ENCODE measurements at regions not wholly inside any gene's neighbourhood (a gene's known extent, or its start where the extent isn't known, plus 50 kb on each side); places are given as distances from the start of the nearest gene placed in this dataset.
"Not testable (repeated sequence)": the region's sequence is repeated elsewhere in the genome, so short reads cannot be mapped to it uniquely, and the experiment has no call there.

DNA sequence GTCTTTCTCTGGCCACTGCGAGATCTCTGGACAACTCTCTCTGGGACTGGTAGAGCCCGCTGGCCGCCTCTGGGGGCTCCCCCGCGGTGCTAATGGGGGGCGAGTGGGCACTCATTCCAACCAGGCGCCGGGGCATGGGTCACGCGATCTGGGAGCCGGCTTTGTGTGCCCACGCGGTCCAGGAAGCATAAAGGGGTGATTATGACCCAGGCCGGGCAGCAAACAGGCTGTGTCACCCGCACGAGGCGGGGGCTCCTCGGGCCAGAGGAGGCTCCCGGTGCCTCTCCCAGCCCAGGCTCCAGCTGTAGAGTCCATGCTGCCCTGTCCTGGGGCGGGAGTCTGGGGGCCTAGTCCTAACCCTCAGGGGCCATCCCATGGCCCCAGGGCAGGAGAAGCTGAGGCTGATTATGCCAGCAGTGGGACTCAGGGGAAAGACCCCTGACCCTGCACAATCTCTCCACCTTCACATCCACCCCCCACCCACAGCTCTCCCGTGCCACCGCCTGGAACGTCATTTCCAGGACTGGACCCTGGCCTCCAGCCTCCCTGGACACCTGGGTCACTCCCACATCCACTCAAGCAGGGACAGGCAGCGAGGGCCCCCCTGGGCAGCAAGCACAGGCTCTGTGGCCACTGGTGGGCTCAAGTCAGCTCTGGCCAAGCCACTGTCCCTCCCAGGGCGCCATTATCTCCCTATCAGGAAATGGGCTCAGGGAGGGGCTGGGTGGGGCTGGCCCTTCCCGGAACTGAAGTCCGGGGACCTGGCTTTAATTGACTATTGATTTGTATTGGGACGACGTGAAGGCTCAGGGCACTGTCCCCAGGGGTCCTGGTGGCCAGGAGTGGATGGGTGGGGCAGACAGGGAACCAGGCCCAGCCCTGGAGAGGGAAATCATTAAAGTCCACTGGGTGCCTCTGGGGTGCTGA is 50.0 kb downstream of the PTPRS start:
- no peak for DNase-seq

GRCh38 chr19:5289060-5289990 is 51.3 kb downstream of the PTPRS start:
- no peak for DNase-seq

GRCh38 chr19:5288347-5288739 is 52.3 kb downstream of the PTPRS start:
- DNase-seq, result no peak

- DNase-seq, result no peak
These were observed 53.5 kb downstream of the PTPRS start for GRCh38 chr19:5287066-5287465.

DNA sequence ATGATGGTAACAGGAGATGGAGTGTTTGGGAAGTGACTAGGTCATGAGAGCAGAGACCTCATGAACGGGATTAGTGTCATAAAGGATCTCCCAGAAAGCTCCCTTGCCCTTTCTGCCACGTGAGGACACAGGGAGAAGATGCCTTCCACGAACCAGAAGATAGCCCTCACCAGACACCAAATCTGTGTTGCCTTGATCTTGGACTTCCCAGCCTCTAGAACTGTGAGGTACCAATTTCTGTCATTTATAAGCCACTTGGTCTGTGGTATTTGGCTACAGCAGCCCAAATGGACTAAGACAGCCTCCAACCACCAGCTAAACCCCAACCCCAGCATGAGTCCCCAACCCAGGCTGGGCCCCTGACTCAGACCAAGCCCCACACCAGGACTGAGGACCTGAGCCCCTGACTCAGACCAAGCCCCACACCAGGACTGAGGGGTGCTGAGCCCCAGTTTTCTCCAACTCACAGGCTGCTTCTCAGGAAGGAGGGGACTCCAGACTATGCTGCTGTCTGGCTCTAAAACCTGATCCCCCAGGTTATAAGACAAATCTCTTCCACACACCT is 54.1 kb downstream of the PTPRS start:
- DNase-seq, result no peak

- DNase-seq, result no peak
These were observed 54.7 kb downstream of the PTPRS start for GRCh38 chr19:5285955-5286354.

- DNase-seq, result no peak
These were observed 55.3 kb downstream of the PTPRS start for GRCh38 chr19:5285311-5285710.

GRCh38 chr19:5282901-5283300 is 57.7 kb downstream of the PTPRS start:
- DNase-seq, result no peak

- DNase-seq, result no peak
These were observed 59.0 kb downstream of the PTPRS start for GRCh38 chr19:5281588-5281987.

DNA sequence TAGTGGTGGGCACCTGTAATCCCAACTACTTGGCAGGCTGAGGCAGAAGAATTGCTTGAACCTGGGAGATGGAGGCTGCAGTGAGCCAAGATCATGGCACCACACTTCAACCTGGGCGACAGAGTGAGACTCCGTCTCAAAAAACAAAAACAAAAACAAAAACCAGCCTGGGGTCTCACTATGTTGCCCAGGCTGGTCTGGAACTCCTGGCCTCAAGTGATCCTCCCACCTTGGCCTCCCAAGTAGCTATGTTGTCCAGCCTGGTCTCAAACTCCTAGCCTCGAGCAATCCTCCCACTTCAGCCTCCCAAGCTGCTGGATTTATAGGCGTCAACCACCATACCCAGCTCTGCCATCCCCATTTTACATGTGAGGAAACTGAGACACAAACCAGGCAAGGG is 64.9 kb downstream of the PTPRS start:
- not testable (repeated sequence) for DNase-seq

- DNase-seq, result no peak
These were observed 66.8 kb downstream of the PTPRS start for GRCh38 chr19:5273782-5274181.

DNA sequence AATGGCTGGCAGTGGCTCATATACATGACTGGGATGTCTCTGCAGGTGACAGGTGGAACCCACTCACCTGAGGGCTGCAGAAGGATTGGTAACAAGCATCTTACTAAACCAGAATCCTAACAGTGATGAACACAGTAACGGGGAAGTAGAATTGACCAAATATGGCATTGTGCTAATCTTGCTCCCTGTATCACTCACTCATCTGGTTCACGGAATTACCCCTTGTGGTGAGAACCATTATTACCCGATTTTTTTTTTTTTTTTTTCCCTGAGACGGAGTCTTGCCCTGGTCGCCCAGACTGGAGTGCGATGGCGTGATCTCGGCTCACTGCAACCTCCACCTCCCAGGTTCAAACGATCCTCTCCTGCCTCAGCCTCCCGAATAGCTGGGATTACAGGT is 69.5 kb downstream of the PTPRS start:
- no peak for DNase-seq

DNA sequence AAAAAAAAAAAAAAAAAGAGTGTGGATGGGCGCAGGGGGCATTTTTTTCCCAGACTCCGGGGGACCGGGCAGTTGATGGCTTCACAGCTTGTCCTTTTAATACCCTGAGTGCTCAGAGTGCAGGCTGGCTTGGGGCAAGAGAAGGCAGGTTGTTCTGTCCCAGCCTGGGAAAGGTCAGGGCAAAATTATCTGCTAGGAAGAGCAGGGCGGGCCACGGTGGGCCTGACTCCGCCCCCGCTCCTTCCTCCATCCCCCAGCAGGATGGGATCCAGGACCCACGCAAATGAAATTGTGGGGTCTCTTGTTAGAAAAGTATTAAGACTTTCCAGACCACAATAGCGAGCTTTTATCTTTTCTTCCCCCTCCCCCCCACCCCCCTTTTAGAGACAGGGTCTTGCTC is 70.7 kb downstream of the PTPRS start:
- DNase-seq, result no peak

- DNase-seq, result no peak
These were observed 71.3 kb downstream of the PTPRS start for GRCh38 chr19:5269279-5269678.

- DNase-seq, result no peak
These were observed 71.8 kb downstream of the PTPRS start for GRCh38 chr19:5268801-5269200.

- DNase-seq, result no peak
These were observed 75.4 kb downstream of the PTPRS start for GRCh38 chr19:5265260-5265659.

DNA sequence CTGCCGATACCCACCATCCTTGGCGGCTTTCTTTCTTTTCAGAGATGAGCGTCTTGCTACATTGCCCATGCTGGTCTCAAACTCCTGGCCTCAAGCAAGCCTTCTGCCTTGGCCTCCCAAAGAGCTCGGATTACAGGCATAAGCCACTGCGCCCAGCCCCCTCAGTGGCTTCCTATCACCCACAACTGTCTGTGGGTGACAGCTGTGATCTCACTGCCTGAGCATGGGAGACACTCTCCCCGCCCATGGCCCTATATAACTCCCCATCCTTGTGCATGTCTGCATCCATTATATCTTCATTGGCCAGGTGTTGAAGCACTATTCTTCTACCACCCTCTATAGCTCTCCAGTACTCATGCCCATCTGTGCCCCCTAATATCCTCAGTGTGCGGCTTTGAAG is 76.2 kb downstream of the PTPRS start:
- DNase-seq, result no peak

DNA sequence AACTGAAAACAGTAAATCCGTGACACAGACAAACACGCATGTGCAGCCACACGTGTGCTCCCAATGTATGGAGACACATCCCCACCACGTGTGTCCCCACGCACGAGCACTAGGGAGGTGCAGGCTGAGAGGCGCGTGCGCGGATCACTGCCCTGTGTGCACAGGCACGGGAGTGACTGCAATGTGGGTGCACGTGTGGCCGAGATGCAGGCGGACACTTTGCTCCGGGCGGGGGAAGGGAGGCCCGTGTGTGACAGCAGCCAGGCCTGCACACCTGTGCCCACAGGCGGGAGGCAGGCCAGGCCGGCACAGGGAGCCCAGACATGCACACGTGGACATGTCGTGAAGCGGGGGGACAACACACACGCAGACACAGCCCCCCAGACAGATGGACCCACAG is 77.0 kb downstream of the PTPRS start:
- DNase-seq, result no peak

GRCh38 chr19:5262721-5263120 is 77.9 kb downstream of the PTPRS start:
- no peak for DNase-seq

DNA sequence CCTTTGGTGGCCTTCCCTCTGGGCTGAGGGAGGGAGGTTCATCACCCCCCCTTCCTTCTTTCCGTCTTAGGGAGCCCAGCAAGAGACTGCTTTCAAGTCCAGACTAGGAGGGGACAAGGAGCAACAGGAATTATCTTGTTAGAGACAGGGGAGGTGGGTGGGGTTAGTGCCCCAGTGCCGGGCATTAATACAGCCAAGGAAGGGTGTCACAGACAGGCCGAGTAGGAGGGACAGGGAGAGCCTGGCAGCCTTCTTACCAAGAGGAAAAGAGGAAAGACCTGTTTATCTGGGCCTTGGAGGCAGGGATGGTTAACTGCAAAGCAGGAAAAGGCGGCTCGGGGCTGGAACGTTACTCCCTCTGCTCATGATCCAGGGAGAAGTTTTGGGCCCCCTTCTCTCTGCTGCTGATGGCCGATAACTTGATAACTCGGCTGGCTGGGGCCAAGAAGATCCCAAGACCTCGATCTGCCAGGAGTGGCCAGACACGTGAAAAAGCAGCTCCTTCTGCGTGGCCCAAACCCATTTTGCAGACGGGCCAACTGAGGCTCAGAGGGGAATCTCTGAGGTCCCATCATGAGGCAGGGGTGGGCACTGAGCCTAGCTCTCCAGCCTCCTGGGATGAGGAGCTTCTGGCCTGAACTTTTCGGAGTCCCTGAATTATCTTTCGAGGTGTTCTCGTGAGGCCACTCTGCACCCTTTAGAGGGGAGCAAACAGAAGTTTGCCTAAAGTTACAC is 79.3 kb downstream of the PTPRS start:
- DNase-seq, result peak; percentile 45

GRCh38 chr19:5260381-5260967 is 80.1 kb downstream of the PTPRS start:
- DNase-seq, result no peak

DNA sequence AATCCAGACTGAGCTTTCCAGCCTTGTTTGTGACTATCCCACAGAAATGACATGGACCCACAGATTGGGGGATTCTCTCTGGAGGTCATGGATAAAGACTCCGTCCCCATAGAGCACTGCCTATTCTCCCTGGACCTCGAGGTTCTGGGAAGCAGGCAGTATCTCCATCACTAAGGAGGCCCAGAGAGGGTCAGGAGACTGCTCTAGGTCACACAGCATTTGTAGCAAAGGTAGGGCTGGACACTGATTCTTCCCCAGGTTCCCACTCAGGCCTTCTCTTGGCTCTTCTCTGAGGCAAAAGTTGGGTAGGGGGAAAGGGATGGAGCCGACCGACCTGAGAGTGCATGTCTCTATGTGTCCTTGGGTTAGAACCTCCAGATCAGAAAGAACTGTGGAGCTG is 80.9 kb downstream of the PTPRS start:
- DNase-seq, result no peak
